Activated CD8-positive, alpha-beta T cell treated with anti-CD3 and anti-CD28 coated beads for 36 hours (primary cell): ENCODE measurements at regions not wholly inside any gene's neighbourhood (a gene's known extent, or its start where the extent isn't known, plus 50 kb on each side); places are given as distances from the start of the nearest gene placed in this dataset.

ENCODE experiments used
- ATAC-seq: fragments of 200-7000 bp; cut with Tn5 transposase; one replicate; pipeline ENCODE4 v1.10.0; 2021; ENCODE audit warnings: mild to moderate bottlenecking, moderate library complexity
- CTCF ChIA-PET: fragments of 350-600 bp; sonication (Branson Sonifier 250); formaldehyde crosslinking; loops from one replicate; lab custom pipeline; 2021; ENCODE audit warnings: antibody characterized with exemption; lab: Charles Lee
- POLR2A ChIA-PET: fragments of 350-600 bp; sonication (Branson Sonifier 250); formaldehyde crosslinking; loops from one replicate; lab custom pipeline; 2021; ENCODE audit warnings: antibody characterized with exemption; lab: Charles Lee
- DNase-seq: peaks from one replicate; pipeline ENCODE4 v3.0.0-alpha.2; 2020
- H3K27ac Mint-ChIP-seq: one replicate; pipeline ENCODE4 v1.8.0; 2021; ENCODE audit warnings: mild to moderate bottlenecking, mixed read lengths
- H3K27me3 Mint-ChIP-seq: one replicate; pipeline ENCODE4 v1.8.0; 2021; ENCODE audit warnings: mixed read lengths
- H3K36me3 Mint-ChIP-seq: one replicate; pipeline ENCODE4 v1.8.0; 2021; ENCODE audit warnings: low read depth, mixed read lengths
- H3K4me1 Mint-ChIP-seq: one replicate; pipeline ENCODE4 v1.8.0; 2021; ENCODE audit warnings: low read depth, mixed read lengths
- H3K4me3 Mint-ChIP-seq: one replicate; pipeline ENCODE4 v1.8.0; 2021; ENCODE audit warnings: mild to moderate bottlenecking, moderate library complexity, mixed read lengths
- H3K9me3 Mint-ChIP-seq: one replicate; pipeline ENCODE4 v1.8.0; 2021; ENCODE audit warnings: mixed read lengths
- CTCF ChIP-seq: fragments of 200-600 bp; IDR thresholded peaks from one replicate; pipeline ENCODE4 v1.8.0; 2022; ENCODE audit warnings: antibody characterized with exemption, mild to moderate bottlenecking
- intact Hi-C: fragments of 100-400 bp; cut with micrococcal nuclease; formaldehyde crosslinking; loops from one replicate; pipeline ENCODE4 v1.10.0; 2022

GRCh38 chr18:53701697-53702096 lies 522.8 kb downstream of the MBD2 start:
- Mint-ChIP-seq H3K9me3 (no peaks in the 10 kb centered on the region), H3K27ac (no peak overlapping the region), H3K4me3 (no peak overlapping the region), H3K27me3 (no peaks in the 10 kb centered on the region), H3K4me1 (no peaks in the 10 kb centered on the region), H3K36me3 (no peaks in the 10 kb centered on the region)
- DNase-seq (no peak), ATAC-seq (no peak)
- CTCF ChIA-PET: no interaction called here
- intact Hi-C loops: no loop called here
- POLR2A ChIA-PET: no interaction called here
- no peak for TF ChIP-seq CTCF

- ATAC-seq: no peak
- no peak overlapping the region for H3K4me3 Mint-ChIP-seq
- ChIA-PET POLR2A (no interaction called here), CTCF (interaction anchor here (1.1 to 1.4 kb wide), 2 partner anchors 421 to 429 kb away, joined by 3 read pairs; no protein-coding TSS in a partner anchor)
- intact Hi-C loops: no loop called here
- peak; percentile 3 for DNase-seq
- no peaks in the 10 kb centered on the region for H3K36me3 Mint-ChIP-seq
- no peaks in the 10 kb centered on the region for H3K4me1 Mint-ChIP-seq
- no peaks in the 10 kb centered on the region for H3K27me3 Mint-ChIP-seq
- no peak overlapping the region for H3K27ac Mint-ChIP-seq
- H3K9me3 Mint-ChIP-seq: no peaks in the 10 kb centered on the region
- TF ChIP-seq CTCF: no peak
Measured at GRCh38 chr18:53698907-53699306, 525.6 kb downstream of the MBD2 start.

GRCh38 chr18:53689886-53690285 lies 534.6 kb downstream of the MBD2 start:
- Mint-ChIP-seq H3K4me3 (no peak overlapping the region), H3K4me1 (no peaks in the 10 kb centered on the region), H3K36me3 (no peaks in the 10 kb centered on the region), H3K27ac (no peak overlapping the region), H3K9me3 (peaks cover 1% of the 10 kb centered on the region), H3K27me3 (no peaks in the 10 kb centered on the region)
- no peak for DNase-seq
- no peak for TF ChIP-seq CTCF
- ChIA-PET CTCF (no interaction called here), POLR2A (no interaction called here)
- intact Hi-C loops: no loop called here
- no peak for ATAC-seq

- Mint-ChIP-seq H3K4me3 (no peak overlapping the region), H3K4me1 (no peaks in the 10 kb centered on the region), H3K9me3 (no peaks in the 10 kb centered on the region), H3K27me3 (no peaks in the 10 kb centered on the region), H3K27ac (no peak overlapping the region), H3K36me3 (no peaks in the 10 kb centered on the region)
- DNase-seq: no peak
- intact Hi-C loops: no loop called here
- ChIA-PET POLR2A (no interaction called here), CTCF (no interaction called here)
- no peak for TF ChIP-seq CTCF
- ATAC-seq: no peak
Measured at GRCh38 chr18:53686965-53687364, 537.5 kb downstream of the MBD2 start.

GRCh38 chr18:53682796-53683195 lies 541.7 kb downstream of the MBD2 start:
- DNase-seq (no peak), ATAC-seq (no peak)
- ChIA-PET POLR2A (no interaction called here), CTCF (no interaction called here)
- Mint-ChIP-seq H3K27me3 (no peaks in the 10 kb centered on the region), H3K9me3 (no peaks in the 10 kb centered on the region), H3K27ac (no peak overlapping the region), H3K4me1 (no peaks in the 10 kb centered on the region), H3K4me3 (no peak overlapping the region), H3K36me3 (no peaks in the 10 kb centered on the region)
- intact Hi-C loops: no loop called here
- TF ChIP-seq CTCF: no peak
